ENCODE measurements at regions not wholly inside any gene's neighbourhood (a gene's known extent, or its start where the extent isn't known, plus 50 kb on each side); places are given as distances from the start of the nearest gene placed in this dataset.

DNA sequence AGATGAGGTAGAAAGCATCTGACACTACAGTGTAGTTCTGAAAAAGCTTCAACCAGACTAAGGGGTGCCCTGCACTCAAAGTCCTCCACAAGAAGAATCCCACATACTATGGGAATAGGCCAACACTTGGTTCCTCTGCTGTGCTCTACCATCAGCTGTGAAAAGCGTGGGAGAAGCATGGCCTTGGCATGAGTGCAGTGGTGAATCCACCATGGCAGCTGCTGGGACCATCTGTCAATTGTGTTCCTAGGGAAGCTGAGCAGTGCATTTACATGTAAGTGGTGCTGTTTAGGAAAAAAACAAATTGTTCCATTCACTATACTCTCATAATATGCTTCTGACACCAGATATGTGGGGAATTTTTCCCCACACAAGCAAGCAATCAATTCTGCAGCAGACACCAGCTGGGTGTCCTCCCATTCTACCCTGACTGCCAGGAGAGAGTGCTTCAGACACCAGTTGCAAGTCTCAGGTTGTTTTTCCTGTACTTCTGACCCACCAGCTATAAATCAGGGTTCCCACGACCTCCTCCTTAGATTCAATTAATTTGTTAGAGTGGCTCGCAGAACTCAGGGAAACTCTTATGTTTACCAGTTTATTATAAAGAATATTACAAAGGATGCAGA, 230.8 kb upstream of the CHRM3 start:
- no peak for TF ChIP-seq CTCF (IDR thresholded peaks at IDR 0.05; ENCODE audit: insufficient read depth, low read depth, low read length)
- no peak for DNase-seq (ENCODE audit: low read depth)
- no peak overlapping the region for H3K4me3 ChIP-seq (ENCODE audit: low read depth, low read length)

DNA sequence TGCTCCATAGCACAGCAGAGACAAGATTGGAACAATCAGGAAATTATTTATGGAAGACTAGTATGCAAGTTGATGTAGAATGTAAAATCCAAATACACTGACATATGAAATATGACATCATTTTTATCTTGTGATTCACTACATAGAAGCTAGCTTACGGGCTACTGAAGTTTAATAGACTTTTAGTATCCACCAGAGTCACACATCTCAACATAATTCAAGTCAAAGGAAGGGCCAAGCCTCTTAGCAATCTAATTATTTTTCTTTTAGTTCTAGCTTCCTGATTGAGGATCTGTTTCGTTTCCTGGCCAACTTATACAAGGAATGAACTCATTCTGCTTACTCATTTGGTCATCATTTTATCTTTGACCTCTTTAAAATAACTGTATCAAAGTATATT, 234.4 kb upstream of the CHRM3 start:
- H3K4me3 ChIP-seq (ENCODE audit: low read depth, low read length), result no peak overlapping the region
- TF ChIP-seq CTCF (IDR thresholded peaks at IDR 0.05; ENCODE audit: insufficient read depth, low read depth, low read length), result no peak
- no peak for DNase-seq (ENCODE audit: low read depth)

DNA sequence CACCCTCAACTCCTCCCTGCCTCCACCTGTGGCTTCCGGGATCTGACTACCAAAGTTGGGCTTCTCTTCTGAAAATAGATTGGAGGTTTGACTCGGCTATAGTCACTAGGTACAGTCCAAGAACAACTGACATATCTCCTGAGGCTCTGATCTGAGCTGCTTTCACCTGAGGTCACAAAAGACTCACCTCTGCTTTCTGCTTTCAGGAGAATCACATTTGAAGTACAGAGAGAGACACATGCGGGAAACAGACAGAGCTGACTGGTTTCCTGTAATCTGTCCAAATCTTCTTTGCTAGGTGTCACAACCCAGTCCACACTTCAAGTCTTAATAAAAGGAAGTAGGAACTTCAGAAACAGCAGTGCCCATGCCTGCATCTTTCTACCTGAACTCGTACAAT, 245.4 kb upstream of the CHRM3 start:
- TF ChIP-seq CTCF (IDR thresholded peaks at IDR 0.05; ENCODE audit: insufficient read depth, low read depth, low read length), result no peak
- DNase-seq (ENCODE audit: low read depth), result no peak
- no peak overlapping the region for H3K4me3 ChIP-seq (ENCODE audit: low read depth, low read length)

DNA sequence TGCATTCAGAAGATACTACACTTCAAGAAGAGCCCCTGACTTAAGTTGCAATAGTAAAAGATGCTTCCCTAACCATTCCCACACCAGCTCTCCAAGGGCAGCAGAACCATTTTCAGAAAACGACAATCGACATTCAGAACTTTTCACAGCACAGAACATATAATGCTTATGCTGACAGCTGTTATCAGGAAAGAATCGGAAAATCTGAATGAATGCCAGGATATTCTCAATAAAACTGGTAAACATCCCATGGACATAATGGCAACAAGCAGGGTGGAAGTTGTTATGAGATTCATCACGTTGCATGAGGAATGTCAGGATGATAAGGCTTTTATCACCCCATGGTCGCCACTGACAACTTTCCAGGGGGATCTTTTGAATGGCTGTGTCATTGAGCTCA, 246.6 kb upstream of the CHRM3 start:
- no peak for DNase-seq (ENCODE audit: low read depth)
- TF ChIP-seq CTCF (IDR thresholded peaks at IDR 0.05; ENCODE audit: insufficient read depth, low read depth, low read length), result no peak
- no peak overlapping the region for H3K4me3 ChIP-seq (ENCODE audit: low read depth, low read length)

- no peak for TF ChIP-seq CTCF (IDR thresholded peaks at IDR 0.05; ENCODE audit: insufficient read depth, low read depth, low read length)
- no peak for DNase-seq (ENCODE audit: low read depth)
- H3K4me3 ChIP-seq (ENCODE audit: low read depth, low read length), result no peak overlapping the region
These were observed 257.8 kb upstream of the CHRM3 start for GRCh38 chr1:239128541-239128940.

GRCh38 chr1:239126884-239127283, 259.5 kb upstream of the CHRM3 start:
- no peak for TF ChIP-seq CTCF (IDR thresholded peaks at IDR 0.05; ENCODE audit: insufficient read depth, low read depth, low read length)
- no peak overlapping the region for H3K4me3 ChIP-seq (ENCODE audit: low read depth, low read length)
- no peak for DNase-seq (ENCODE audit: low read depth)

GRCh38 chr1:239125893-239126292, 260.5 kb upstream of the CHRM3 start:
- TF ChIP-seq CTCF (IDR thresholded peaks at IDR 0.05; ENCODE audit: insufficient read depth, low read depth, low read length), result no peak
- DNase-seq (ENCODE audit: low read depth), result no peak
- H3K4me3 ChIP-seq (ENCODE audit: low read depth, low read length), result no peak overlapping the region
